GM19239 (cell line): ENCODE measurements at regions not wholly inside any gene's neighbourhood (a gene's known extent, or its start where the extent isn't known, plus 50 kb on each side); places are given as distances from the start of the nearest gene placed in this dataset.

Experiments
- DNase-seq: peaks from one replicate; pipeline ENCODE4 v3.0.0; 2011; ENCODE audit warnings: low spot score; ENCODE audit not compliant: insufficient read length
- FAIRE-seq: peaks from 2 replicates; lab custom pipeline; 2011; peaks lifted over from hg19 to GRCh38; lab: Jason Lieb, UNC

- FAIRE-seq = no peak
- DNase-seq = no peak
Measured at GRCh38 chr7:47724335-47724982, 142.5 kb upstream of the TNS3 start.

DNA sequence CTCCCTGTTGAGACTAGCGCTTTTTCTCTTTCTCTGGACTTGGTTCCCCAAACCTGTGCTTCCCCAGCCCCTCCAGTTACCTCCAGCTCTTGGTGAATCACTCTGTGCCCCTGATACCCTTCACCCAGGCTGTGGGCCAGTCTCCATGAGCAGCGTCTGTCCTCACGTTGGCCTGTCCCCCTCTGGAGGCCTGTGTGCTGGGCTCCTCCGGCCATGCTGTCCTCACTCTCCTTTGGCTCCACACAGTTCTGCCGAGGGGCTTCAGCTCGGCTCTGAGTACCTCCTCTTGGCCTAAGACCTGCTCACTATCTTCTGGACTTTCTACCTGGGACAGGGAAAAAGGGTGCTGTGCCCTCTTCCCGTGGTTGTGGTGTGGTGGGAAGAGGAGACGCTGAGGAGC, 140.2 kb upstream of the TNS3 start:
- FAIRE-seq (no peak), DNase-seq (no peak)

DNA sequence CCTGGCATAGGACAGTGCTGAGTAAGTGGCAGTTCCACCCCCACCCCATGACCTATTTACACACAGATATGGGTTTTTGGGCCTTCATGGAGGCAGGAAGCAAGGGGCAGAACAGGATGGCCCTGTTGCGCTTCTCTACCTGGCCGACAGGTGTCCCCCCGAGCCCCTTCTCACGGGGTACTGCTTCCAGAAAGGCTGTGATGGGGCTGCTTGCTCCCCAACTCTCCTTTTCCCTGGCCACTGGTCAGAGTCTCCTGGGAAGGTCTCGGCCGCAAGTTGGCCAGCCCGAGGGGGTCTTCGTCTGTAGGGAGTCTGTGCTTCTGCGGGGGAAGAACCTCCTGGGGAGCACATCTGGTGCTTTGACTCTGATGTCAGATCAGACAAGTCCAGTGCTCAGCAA, 139.8 kb upstream of the TNS3 start:
- no peak for DNase-seq
- FAIRE-seq = no peak

DNA sequence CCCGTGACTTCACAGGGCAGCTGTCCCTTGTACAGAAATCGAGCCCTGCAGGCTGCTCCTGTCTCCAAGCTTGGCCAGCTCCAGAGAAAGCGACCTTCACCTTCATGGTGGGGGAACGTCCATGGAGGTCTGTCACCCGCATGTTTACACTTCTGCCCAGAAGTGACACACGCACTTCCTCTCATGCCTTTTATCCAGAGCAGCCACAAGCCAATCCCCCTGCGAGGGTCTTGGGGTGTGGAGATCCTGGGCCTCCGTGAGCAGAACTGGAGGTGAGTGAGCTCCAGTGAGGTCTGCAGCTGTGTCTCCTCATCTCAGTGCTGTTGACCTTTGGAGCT, 139.0 kb upstream of the TNS3 start:
- FAIRE-seq (no peak), DNase-seq (no peak)

DNA sequence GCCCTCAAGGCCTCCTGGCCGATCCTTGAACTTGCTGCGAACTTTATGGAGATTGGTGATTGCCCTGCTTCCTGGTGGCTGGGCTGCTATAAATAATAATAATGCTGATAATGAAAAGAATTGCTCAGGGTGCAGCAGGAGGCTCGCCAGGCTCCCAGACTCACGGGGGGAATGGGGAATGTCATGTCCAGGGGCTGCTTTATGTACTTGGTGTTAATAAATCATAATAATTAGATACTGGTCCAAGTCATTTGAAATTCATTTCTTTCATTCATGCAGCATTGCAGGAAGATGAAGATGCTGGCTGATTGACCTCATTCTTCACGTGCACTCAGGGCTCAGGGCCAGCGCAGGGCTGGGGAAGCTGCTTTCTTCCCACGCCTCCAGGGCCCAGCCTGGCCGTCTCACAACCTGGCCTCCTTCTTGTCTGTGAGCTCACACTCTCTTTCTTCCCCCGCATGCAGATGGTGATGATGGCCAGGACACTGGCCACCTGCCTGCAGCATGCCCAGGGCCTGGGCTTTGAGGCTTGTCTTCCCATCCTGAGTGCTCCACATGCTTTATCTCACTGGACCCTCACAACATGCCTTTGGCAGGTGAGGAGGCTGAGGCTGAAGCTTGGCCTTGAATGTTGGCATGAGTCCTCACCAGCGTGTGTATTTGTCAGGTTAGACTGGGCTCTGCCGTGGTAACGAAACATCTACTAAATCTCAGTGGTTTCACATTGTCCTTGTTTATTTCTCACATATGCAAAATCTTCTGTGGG, 138.4 kb upstream of the TNS3 start:
- no peak for DNase-seq
- no peak for FAIRE-seq

DNA sequence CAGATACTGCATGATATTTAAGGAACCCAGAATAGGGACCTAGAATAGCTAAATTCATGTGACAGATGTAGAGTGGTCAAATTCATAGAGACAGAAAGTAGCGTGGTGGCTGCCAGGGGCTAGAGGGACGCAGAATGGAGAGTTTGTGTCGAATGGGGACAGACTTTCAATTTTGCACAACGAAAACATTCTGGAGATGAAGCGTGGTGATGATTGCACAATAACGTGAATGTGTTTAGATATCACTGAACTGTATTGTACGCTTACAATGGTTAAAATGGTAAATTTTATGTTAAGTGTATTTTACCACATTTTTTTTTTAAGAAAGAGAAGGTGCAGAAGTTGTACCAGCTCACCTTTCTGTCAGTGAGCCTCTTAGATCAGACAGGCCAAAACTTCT, 137.8 kb upstream of the TNS3 start:
- DNase-seq (no peak), FAIRE-seq (no peak)

GRCh38 chr7:47715631-47716068, 133.7 kb upstream of the TNS3 start:
- no peak for FAIRE-seq

DNA sequence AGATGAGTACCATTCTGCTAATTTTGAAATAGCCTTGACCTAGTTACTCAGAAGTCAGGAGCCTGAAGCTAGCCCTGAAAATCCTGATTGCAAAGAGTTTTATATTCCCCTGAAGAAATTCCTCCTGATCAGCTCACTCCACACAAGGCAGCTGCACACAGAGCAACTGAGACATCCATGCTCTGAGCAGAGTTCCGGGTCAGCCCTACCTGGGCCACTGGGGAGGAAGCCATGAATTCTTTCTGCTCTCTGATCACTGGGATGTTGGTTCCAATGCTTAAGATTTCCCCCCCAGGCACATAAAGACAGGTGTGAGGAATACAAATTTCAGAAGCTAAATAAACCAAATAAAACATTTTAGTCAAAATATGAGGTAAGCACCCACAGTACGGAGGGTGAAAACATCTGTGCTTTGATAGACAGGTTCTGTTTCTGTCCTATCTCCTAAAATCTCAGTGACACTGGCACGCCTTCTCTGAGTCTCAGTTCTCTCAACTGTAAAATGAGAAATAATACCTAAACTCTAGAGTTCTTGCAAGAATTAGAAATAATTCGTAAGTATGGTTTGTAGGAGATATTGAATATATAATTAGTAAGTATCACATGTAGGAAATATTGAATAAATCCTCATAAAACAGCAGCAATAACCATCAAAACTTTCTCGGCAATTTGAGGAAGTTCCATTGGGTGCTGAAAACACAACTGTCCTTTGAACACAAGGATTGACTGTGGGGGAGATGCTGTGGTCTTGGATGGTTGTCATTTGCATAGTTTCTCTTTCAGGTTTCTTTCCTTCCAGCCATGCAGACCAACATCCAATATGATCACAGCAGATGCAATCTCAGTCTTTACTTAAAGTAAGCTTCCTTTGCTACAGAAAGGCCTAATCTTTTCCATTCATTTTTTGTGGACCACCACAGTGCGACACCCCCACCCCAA, 133.0 kb upstream of the TNS3 start:
- FAIRE-seq (peak; percentile 93), DNase-seq (peak; percentile 62)

More at GRCh38 chr7:47715631-47716068, 133.7 kb upstream of the TNS3 start:
- DNase-seq = no peak

- DNase-seq = no peak
- FAIRE-seq = no peak
Measured at GRCh38 chr7:47713595-47713994, 131.7 kb upstream of the TNS3 start.

DNA sequence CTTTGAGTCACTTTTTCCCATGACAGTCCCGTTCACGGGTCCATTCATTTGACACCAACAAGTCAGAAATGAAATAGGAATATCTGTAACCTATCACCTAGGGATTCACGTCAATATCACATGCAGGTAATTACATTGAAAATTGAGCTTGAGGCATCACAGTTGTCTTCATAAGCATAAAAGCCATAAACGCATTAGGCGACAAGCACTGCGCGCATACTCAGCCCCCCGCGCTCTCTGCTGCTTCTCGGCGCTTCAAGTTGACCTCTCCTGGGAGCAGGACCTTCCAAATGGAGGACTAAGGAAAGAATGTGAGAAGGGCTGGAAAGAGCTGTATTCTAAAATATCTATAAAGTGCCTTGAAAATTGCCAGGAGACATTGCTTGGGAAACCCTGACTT, 130.5 kb upstream of the TNS3 start:
- DNase-seq (no peak), FAIRE-seq (no peak)

DNA sequence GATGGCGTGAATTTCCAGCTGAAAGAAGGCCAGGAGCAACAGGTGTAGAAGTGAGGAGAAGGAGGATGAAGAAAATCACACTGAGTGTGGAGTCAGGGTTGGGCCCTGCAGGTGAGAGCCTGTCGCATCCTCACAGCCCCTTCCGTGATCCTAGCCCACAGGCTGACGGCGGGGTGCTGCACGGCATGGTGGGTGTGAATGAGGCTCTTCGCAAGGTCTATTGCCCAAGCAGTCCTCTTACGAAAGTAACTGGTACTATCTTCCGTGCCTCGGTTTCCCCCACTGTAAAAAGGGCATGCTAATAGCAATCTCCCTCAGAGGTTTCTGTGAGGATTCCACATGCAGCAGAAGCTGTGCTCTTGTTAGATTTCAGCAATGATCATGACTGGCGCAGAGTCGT, 129.9 kb upstream of the TNS3 start:
- DNase-seq (no peak), FAIRE-seq (no peak)

- FAIRE-seq (no peak), DNase-seq (no peak)
Measured at GRCh38 chr7:47710201-47710935, 128.5 kb upstream of the TNS3 start.

GRCh38 chr7:47709451-47709850, 127.5 kb upstream of the TNS3 start:
- no peak for FAIRE-seq
- DNase-seq = no peak

- no peak for DNase-seq
- FAIRE-seq = no peak
Measured at GRCh38 chr7:47709051-47709450, 127.1 kb upstream of the TNS3 start.

DNA sequence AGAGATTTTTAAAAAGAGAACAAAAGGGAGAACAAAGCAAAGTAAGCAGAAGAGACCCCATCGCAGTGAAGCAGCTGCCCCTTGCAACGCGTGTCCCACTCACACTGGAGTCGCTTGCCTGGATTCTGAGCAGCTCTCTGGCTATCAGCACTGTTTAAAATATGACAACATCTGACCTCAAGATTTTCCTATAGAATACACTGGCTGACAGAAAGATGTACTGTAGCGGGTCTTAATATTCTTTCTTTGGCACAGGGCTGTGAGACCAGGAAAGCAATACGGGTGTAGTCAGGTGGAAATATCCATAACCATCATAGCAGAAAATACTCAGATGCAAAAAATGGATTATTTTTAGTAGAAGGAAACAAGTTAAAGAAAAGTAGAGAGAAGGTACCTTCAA, 125.7 kb upstream of the TNS3 start:
- DNase-seq (no peak), FAIRE-seq (no peak)

- no peak for DNase-seq
- no peak for FAIRE-seq
Measured at GRCh38 chr7:47704936-47705335, 123.0 kb upstream of the TNS3 start.

- FAIRE-seq (no peak), DNase-seq (no peak)
Measured at GRCh38 chr7:47702080-47702479, 120.2 kb upstream of the TNS3 start.

DNA sequence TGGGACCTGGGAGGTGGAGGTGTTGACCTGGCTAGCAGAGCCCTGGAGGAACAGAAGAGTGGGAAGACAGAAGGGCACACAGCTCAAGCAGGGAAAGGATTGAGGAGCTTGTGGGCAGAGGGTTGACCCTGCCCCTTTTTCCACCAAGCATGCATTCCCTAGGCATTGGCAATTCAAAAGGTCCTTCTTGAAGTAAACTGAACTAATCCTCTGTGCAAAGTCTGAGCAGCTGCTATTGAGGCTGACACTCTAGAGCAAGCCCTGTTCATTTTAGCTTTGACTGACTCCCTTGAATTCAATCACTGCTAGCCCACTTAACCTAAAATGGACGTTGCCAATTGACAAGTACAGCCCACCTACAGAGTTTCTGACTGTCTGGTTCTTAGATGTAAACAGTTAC, 116.5 kb upstream of the TNS3 start:
- DNase-seq = no peak
- no peak for FAIRE-seq

DNA sequence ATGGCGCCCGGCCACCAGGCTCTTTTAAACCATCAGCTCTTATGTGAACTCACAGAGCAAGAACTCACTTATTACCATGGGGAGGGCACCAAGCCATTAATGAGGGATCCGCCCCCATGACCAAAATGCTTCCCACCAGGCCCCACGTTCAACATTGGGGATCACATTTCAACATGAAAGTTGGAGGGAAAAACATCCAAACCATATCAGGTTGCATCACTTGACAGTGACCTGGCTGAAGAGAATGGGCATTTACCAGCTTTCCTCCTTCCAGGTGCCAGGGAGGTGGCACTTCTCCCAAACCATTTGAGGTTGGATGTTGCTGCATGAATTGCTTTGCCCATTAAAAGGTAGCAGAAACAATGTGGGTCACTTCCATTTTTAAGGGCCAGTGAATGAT, 115.6 kb upstream of the TNS3 start:
- DNase-seq (no peak), FAIRE-seq (no peak)

- no peak for FAIRE-seq
- no peak for DNase-seq
Measured at GRCh38 chr7:47696152-47696710, 114.3 kb upstream of the TNS3 start.
